ENCODE measurements at regions not wholly inside any gene's neighbourhood (a gene's known extent, or its start where the extent isn't known, plus 50 kb on each side); places are given as distances from the start of the nearest gene placed in this dataset.

DNA sequence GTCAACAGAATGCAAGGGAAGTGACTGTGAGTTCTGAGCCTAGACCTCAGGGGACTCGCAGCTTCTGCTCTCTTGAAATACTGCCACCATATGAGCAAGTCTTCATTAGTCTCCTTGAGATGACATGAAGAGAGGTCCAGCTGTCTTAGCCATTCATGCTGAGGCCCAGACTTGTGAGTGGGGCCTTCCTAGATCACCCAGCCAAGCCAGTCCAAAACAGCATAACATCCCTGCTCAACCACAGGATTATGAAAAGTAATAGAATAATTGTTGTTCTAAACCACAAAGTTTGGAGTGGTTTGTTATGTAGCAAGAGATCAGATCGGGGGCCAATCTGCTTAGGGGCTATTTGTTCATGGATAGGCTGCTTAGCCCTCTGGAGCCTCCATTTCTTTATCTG is 54.9 kb upstream of the HTATIP2 start:
- TF ChIP-seq ELF4 (IDR thresholded peaks at IDR 0.05), result no peak
- TF ChIP-seq, protein P1, sequence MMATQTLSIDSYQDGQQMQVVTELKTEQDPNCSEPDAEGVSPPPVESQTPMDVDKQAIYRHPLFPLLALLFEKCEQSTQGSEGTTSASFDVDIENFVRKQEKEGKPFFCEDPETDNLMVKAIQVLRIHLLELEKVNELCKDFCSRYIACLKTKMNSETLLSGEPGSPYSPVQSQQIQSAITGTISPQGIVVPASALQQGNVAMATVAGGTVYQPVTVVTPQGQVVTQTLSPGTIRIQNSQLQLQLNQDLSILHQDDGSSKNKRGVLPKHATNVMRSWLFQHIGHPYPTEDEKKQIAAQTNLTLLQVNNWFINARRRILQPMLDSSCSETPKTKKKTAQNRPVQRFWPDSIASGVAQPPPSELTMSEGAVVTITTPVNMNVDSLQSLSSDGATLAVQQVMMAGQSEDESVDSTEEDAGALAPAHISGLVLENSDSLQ (IDR thresholded peaks at IDR 0.05), result no peak
- no peak for TF ChIP-seq FOXM1 (IDR thresholded peaks at IDR 0.05; ENCODE audit: borderline replicate concordance)
- TF ChIP-seq SP1 (IDR thresholded peaks at IDR 0.05), result no peak
- TF ChIP-seq L3MBTL2 (conservative IDR thresholded peaks at IDR 0.05), result no peak
- TF ChIP-seq FOXA1 (IDR thresholded peaks at IDR 0.05), result no peak
- TF ChIP-seq FOXK2 (IDR thresholded peaks at IDR 0.05), result no peak
- TF ChIP-seq BHLHE40 (IDR thresholded peaks at IDR 0.05; ENCODE audit: borderline replicate concordance), result no peak
- no peak for TF ChIP-seq TARDBP (IDR thresholded peaks at IDR 0.05)
- no peak for TF ChIP-seq SUZ12 (IDR thresholded peaks at IDR 0.05)

All from HEK293T (cell line).